Neural progenitor cell (in vitro differentiated cells): ENCODE measurements at regions not wholly inside any gene's neighbourhood (a gene's known extent, or its start where the extent isn't known, plus 50 kb on each side); places are given as distances from the start of the nearest gene placed in this dataset.

Source experiments
- CTCF ChIP-seq: fragments of 200-600 bp; sonication (generic); IDR thresholded peaks from 2 replicates; pipeline ENCODE4 v1.5.1; 2017; ENCODE audit warnings: antibody characterized with exemption, mild to moderate bottlenecking
- EZH2phosphoT487 ChIP-seq: fragments of 200-600 bp; sonication (generic); IDR thresholded peaks from 2 replicates; pipeline ENCODE4 v1.6.1; 2017; ENCODE audit warnings: antibody characterized with exemption

GRCh38 chr6:14951704-14952103 is 294.2 kb upstream of the JARID2 start:
- TF ChIP-seq CTCF (no peak), EZH2phosphoT487 (no peak)
